ENCODE measurements at regions not wholly inside any gene's neighbourhood (a gene's known extent, or its start where the extent isn't known, plus 50 kb on each side); places are given as distances from the start of the nearest gene placed in this dataset.
"Not testable (repeated sequence)": the region's sequence is repeated elsewhere in the genome, so short reads cannot be mapped to it uniquely, and the experiment has no call there.

DNA sequence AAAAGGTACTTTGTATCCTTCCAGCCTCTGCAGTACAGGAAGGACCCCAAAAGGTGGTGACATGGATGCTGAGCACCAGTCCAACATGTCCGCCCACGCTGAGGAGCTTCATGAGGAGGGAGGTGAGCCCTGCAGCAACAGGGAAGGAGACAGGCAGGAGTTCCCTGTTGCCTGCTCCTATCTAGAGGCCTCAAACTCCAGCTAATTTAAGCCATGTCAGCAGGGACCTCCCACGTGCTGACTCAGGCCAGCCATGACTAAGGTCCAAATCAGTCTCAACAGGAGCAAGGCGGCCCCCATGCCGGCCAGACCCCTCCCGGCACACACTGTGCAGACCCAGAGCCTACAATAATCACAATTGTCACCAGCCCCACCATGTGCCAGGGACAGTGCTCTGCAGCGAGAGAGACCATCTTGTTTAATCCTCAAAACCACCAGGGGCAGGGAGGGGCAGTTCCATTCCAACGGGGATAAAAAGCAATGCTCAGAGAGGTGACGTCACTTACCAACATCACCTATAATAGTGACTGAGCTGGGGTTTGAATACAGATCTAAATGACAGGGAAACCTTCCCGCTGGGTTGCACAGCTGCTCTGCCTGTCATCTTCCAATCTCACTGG, 54.5 kb upstream of the GATA2 start:
- intact Hi-C loops (cut with micrococcal nuclease) = no loop called here
- Mint-ChIP-seq H3K27me3 (ENCODE audit: low read depth) (peaks cover 15% of the 10 kb centered on the region), H3K4me3 (no peak overlapping the region), H3K9me3 (peaks cover 6% of the 10 kb centered on the region), H3K27ac (no peak overlapping the region), H3K4me1 (ENCODE audit: low read depth) (no peaks in the 10 kb centered on the region), H3K36me3 (ENCODE audit: low read depth) (no peaks in the 10 kb centered on the region)
- DNase-seq = no peak
- CTCF ChIA-PET = interaction anchor here (0.5 kb wide), 1 partner anchor 39 kb away, joined by 3 read pairs; no protein-coding TSS in a partner anchor

DNA sequence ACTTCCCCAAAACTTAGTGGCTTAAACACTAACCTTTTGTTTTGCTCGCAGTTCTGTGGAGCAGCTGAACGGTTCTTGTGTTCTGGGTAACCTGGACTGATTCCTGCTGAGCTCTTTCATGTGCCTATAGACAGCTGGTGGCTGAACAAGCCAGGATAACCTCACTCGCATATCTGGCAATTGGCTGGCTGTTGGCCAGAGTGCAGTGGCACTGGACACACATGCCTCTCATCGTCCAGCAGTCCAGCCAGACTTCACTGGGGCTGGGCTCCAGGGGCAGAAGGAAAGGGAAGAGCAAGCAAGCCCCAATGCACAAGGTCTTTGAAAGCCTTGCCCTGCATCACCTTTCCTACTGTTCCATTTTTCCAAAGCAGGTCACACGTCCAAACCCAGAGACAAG, 53.6 kb upstream of the GATA2 start:
- H3K4me3 Mint-ChIP-seq = no peak overlapping the region
- H3K27me3 Mint-ChIP-seq (ENCODE audit: low read depth) = peaks cover 9% of the 10 kb centered on the region
- no peaks in the 10 kb centered on the region for H3K4me1 Mint-ChIP-seq (ENCODE audit: low read depth)
- peaks cover 6% of the 10 kb centered on the region for H3K9me3 Mint-ChIP-seq
- no peak for DNase-seq
- no peaks in the 10 kb centered on the region for H3K36me3 Mint-ChIP-seq (ENCODE audit: low read depth)
- intact Hi-C loops (cut with micrococcal nuclease) = no loop called here
- no peak overlapping the region for H3K27ac Mint-ChIP-seq
- CTCF ChIA-PET = no interaction called here

DNA sequence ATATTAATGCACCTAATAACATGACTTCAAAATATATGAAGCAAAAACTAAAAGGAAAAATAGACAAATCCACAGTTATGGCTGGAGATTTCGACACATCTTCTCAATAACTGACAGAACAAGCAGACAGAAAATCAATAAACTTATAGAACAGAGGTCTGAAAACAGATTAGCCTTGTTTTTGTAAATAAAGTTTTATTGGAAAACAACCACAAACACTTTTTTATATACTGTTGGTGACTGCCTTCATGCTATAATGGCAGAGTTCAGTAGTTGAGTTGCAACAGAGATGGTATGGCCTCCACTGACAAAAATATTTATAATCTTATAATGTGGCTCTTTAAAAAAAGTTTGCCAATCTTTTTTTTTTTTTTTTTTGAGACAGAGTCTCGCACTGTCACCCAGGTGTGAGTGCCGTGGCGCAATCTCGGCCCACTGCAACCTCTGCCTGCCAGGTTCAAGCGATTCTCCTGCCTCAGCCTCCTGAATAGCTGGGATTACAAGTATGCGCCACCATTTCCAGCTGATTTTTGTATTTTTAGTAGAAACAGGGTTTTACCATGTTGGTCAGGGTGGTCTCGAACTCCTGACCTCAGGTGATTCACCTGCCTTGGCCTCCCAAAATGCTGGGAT, 52.2 kb upstream of the GATA2 start:
- H3K4me3 Mint-ChIP-seq = no peak overlapping the region
- peaks cover 6% of the 10 kb centered on the region for H3K9me3 Mint-ChIP-seq
- intact Hi-C loops (cut with micrococcal nuclease) = no loop called here
- no peak for DNase-seq
- H3K4me1 Mint-ChIP-seq (ENCODE audit: low read depth) = no peaks in the 10 kb centered on the region
- no peak overlapping the region for H3K27ac Mint-ChIP-seq
- CTCF ChIA-PET = no interaction called here
- H3K27me3 Mint-ChIP-seq (ENCODE audit: low read depth) = peaks cover 4% of the 10 kb centered on the region
- no peaks in the 10 kb centered on the region for H3K36me3 Mint-ChIP-seq (ENCODE audit: low read depth)

DNA sequence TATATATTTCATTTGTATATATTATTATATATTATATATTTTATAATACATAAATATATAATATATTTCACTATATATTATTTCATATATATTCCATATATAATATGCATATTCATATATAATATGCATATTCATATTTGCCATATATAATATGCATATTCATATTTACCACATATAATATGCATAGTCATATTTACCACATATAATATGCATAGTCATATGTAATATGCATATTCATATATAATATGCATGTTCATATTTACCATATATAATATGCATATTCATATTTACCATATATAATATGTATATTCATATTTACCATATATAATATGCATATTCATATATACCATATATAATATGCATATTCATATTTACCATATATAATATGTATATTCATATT, 51.2 kb upstream of the GATA2 start:
- no peak for DNase-seq
- H3K4me3 Mint-ChIP-seq = no peak overlapping the region
- H3K36me3 Mint-ChIP-seq (ENCODE audit: low read depth) = no peaks in the 10 kb centered on the region
- no peak overlapping the region for H3K27ac Mint-ChIP-seq
- peaks cover 9% of the 10 kb centered on the region for H3K27me3 Mint-ChIP-seq (ENCODE audit: low read depth)
- intact Hi-C loops (cut with micrococcal nuclease) = no loop called here
- H3K9me3 Mint-ChIP-seq = peaks cover 6% of the 10 kb centered on the region
- H3K4me1 Mint-ChIP-seq (ENCODE audit: low read depth) = no peaks in the 10 kb centered on the region
- CTCF ChIA-PET = interaction anchor here (0.7 kb wide), 1 partner anchor 641 kb away, joined by 3 read pairs; no protein-coding TSS in a partner anchor

DNA sequence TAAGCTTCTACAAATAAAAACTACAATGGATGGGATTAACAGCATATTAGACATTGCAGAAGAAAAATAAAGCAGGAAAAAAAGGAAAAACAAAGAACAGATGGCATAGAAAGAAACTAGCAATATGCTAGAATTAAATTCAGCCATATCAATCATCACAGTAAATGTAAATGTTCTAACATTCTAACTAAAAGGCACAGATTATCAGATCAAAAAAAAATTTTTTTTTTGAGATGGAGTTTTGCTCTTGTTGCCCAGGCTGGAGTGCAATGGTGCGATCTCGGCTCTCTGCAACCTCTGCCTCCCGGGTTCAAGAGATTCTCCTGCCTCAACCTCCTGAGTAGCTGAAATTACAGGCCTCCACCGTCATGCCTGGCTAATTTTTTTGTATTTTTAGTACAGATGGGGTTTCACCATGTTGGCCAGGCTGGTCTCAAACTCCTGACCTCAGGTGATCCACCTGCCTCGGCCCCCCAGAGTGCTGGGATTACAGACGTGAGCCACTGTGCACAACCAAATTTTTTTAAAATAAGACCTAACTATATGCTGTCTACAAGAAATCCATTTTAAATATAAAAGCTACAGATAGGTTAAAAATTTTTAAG, 50.7 kb upstream of the GATA2 start:
- H3K27ac Mint-ChIP-seq; H3K36me3 Mint-ChIP-seq (ENCODE audit: low read depth); H3K4me1 Mint-ChIP-seq (ENCODE audit: low read depth); H3K9me3 Mint-ChIP-seq; H3K4me3 Mint-ChIP-seq; DNase-seq; intact Hi-C loops (cut with micrococcal nuclease); H3K27me3 Mint-ChIP-seq (ENCODE audit: low read depth): not testable (repeated sequence)
- CTCF ChIA-PET = interaction anchor here (0.7 to 1.0 kb wide), 2 partner anchors 29 to 642 kb away, joined by 3 read pairs; no protein-coding TSS in a partner anchor

Data from activated naive CD4-positive, alpha-beta T cell treated with anti-CD3 and anti-CD28 coated beads for 36 hours (primary cell).